Gastrocnemius medialis (tissue), 4 donors: ENCODE measurements at regions not wholly inside any gene's neighbourhood (a gene's known extent, or its start where the extent isn't known, plus 50 kb on each side); places are given as distances from the start of the nearest gene placed in this dataset.

ENCODE experiments used
- POLR2A ChIP-seq, 2 donors: fragments of 450-650 bp; IDR thresholded peaks; one replicate each; pipeline ENCODE4 v1.6.1; 2017; ENCODE audit warnings: antibody characterized with exemption in 2 of 2, mild to moderate bottlenecking in 2 of 2, moderate library complexity in 2 of 2
- TF ChIP-seq, protein P1 (sequence below), 5 experiments: fragments of 450-650 bp in 3 of 5; fragments of 200-600 bp in 2 of 5; sonication (generic) in 2 of 5; IDR thresholded peaks in 4 of 5; conservative IDR thresholded peaks in 1 of 5; 1 replicate in 4 of 5; 2 replicates in 1 of 5; pipeline ENCODE4 v1.5.1; 2016 to 2019; ENCODE audit warnings: antibody characterized with exemption in 5 of 5, mild to moderate bottlenecking in 3 of 5, moderate library complexity in 3 of 5

DNA sequence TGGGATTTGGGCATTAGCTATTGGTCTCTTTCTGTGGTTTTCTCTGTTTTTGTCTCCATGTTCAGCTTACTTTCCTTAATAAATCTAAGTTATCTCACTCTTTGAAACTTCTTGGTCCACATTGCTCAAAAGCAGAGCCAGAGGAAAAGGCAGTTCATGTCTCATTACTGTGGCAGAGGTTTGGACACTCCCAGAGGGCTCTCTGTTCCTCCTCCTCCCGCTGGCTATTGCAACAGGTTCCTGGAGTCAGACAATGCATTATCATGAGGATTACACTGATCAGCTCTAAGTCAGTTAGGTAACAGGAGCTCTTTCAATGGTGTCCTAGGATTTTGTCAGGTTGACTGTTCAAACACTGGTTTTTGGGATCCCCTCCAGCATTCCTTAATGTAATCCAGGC lies 298.8 kb downstream of the NDFIP2 start:
- TF ChIP-seq POLR2A (IDR thresholded peaks at IDR 0.05) = no peak
- TF ChIP-seq, protein P1, sequence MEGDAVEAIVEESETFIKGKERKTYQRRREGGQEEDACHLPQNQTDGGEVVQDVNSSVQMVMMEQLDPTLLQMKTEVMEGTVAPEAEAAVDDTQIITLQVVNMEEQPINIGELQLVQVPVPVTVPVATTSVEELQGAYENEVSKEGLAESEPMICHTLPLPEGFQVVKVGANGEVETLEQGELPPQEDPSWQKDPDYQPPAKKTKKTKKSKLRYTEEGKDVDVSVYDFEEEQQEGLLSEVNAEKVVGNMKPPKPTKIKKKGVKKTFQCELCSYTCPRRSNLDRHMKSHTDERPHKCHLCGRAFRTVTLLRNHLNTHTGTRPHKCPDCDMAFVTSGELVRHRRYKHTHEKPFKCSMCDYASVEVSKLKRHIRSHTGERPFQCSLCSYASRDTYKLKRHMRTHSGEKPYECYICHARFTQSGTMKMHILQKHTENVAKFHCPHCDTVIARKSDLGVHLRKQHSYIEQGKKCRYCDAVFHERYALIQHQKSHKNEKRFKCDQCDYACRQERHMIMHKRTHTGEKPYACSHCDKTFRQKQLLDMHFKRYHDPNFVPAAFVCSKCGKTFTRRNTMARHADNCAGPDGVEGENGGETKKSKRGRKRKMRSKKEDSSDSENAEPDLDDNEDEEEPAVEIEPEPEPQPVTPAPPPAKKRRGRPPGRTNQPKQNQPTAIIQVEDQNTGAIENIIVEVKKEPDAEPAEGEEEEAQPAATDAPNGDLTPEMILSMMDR (IDR thresholded peaks at IDR 0.05 in 4 of 5, conservative IDR thresholded peaks at IDR 0.05 in 1 of 5) = no peak
